ENCODE measurements at regions not wholly inside any gene's neighbourhood (a gene's known extent, or its start where the extent isn't known, plus 50 kb on each side); places are given as distances from the start of the nearest gene placed in this dataset.

DNA sequence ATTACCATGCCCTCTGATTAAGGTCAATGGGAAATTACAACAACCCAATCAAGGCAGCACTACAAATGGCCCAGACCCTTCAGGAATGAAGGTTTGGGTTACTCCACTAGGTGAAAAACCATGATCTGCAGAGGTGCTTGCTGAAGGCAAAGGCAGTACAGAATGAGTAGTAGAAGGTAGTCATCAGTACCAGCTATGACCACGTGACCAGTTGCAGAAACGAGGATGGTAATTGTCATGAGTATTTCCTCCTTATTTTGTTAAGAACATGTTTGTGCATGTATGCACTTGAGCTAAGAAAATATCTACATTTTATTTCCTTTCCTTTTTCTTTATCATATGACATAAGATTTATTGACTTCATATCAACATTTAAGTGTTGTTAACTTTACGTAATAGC, 607.1 kb downstream of the KCNT2 start:
- no peak for DNase-seq (ENCODE audit: unreplicated experiment)
- TF ChIP-seq, protein P1, sequence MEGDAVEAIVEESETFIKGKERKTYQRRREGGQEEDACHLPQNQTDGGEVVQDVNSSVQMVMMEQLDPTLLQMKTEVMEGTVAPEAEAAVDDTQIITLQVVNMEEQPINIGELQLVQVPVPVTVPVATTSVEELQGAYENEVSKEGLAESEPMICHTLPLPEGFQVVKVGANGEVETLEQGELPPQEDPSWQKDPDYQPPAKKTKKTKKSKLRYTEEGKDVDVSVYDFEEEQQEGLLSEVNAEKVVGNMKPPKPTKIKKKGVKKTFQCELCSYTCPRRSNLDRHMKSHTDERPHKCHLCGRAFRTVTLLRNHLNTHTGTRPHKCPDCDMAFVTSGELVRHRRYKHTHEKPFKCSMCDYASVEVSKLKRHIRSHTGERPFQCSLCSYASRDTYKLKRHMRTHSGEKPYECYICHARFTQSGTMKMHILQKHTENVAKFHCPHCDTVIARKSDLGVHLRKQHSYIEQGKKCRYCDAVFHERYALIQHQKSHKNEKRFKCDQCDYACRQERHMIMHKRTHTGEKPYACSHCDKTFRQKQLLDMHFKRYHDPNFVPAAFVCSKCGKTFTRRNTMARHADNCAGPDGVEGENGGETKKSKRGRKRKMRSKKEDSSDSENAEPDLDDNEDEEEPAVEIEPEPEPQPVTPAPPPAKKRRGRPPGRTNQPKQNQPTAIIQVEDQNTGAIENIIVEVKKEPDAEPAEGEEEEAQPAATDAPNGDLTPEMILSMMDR (IDR thresholded peaks at IDR 0.05; ENCODE audit: unreplicated experiment) = no peak
- intact Hi-C loops (cut with micrococcal nuclease) = no loop called here
- ChIA-PET CTCF (no interaction called here), POLR2A (interaction anchor here (1.0 kb wide), 1 partner anchor 21 kb away, joined by 3 read pairs; no protein-coding TSS in a partner anchor)
- Mint-ChIP-seq H3K9me3 (ENCODE audit: unreplicated experiment) (peaks cover 12% of the 10 kb centered on the region), H3K4me3 (ENCODE audit: unreplicated experiment) (no peak overlapping the region), H3K4me1 (ENCODE audit: insufficient read depth, unreplicated experiment) (peaks cover 11% of the 10 kb centered on the region), H3K27ac (ENCODE audit: low read depth, unreplicated experiment) (no peak overlapping the region), H3K27me3 (ENCODE audit: insufficient read depth, unreplicated experiment) (no peaks in the 10 kb centered on the region), H3K36me3 (ENCODE audit: insufficient read depth, unreplicated experiment) (peaks cover 6% of the 10 kb centered on the region)
- BruUV-seq (replicated peaks) = no TSS peak

DNA sequence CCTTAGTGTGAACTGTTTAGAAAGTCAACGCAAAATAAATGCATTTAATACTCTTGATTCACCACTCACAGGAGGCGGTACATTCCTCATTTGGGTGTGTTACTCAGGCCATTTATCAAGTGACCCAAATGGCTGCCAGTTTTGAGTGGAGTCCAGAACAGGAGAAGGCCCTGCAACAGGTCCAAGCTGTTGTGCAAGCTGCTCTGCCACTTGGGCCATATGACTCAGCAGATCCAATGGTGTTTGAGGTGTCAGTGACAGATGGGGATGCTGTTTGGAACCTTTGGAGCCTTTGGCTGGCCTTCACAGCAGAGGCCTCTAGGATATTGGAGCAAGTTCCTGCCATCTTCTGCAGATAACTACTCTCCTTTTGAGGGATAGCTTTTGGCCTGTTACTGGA, 609.2 kb downstream of the KCNT2 start:
- BruUV-seq (replicated peaks) = no TSS peak
- no peak for DNase-seq (ENCODE audit: unreplicated experiment)
- POLR2A ChIA-PET = interaction anchor here (0.6 kb wide), 1 partner anchor 26 kb away, joined by 4 read pairs; no protein-coding TSS in a partner anchor
- Mint-ChIP-seq H3K4me3 (ENCODE audit: unreplicated experiment) (no peak overlapping the region), H3K4me1 (ENCODE audit: insufficient read depth, unreplicated experiment) (peaks cover 11% of the 10 kb centered on the region), H3K27me3 (ENCODE audit: insufficient read depth, unreplicated experiment) (no peaks in the 10 kb centered on the region), H3K27ac (ENCODE audit: low read depth, unreplicated experiment) (no peak overlapping the region), H3K36me3 (ENCODE audit: insufficient read depth, unreplicated experiment) (peaks cover 6% of the 10 kb centered on the region), H3K9me3 (ENCODE audit: unreplicated experiment) (peaks cover 12% of the 10 kb centered on the region)
- CTCF ChIA-PET = interaction anchor here (0.5 kb wide), 1 partner anchor 9 kb away, joined by 3 read pairs; no protein-coding TSS in a partner anchor
- intact Hi-C loops (cut with micrococcal nuclease) = no loop called here
- TF ChIP-seq, protein P1 (IDR thresholded peaks at IDR 0.05; ENCODE audit: unreplicated experiment) = no peak

DNA sequence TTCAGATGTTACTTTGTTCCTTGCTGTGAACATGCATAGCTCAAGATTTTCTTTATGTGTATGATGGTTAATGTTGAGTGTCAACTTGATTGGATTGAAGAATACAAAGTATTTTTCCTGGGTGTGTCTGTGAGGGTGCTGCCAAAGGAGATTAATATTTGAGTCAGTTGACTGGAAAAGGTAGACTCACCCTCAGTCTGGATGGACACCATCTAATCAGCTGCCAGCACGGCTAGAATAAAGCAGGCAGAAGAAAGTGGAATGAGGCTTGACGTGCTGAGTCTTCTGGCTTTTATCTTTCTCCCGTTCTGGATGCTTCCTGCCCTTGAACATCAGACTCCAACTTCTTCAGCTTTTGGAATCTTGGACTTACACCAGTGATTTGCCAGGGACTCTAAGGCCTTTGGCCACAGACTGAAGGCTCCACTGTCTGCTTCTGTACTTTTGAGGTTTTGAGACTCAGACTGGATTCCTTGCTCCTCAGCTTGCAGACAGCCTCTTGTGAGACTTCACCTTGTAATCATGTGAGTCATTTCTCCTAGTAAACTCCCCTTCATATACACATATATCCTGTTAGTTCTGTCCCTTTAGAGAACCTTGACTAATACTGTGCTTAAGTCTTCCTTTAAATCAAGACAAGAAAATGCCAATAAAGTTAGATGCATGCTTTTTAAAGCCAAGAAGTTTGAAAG, 626.6 kb downstream of the KCNT2 start:
- ChIA-PET CTCF (interaction anchor here (0.6 kb wide), 2 partner anchors 10 to 459 kb away, joined by 3 to 4 read pairs; no protein-coding TSS in a partner anchor), POLR2A (interaction anchor here (0.6 to 1.0 kb wide), 2 partner anchors 21 to 75 kb away, joined by 3 to 4 read pairs; no protein-coding TSS in a partner anchor)
- no TSS peak for BruUV-seq (replicated peaks)
- no peak overlapping the region for H3K4me3 Mint-ChIP-seq (ENCODE audit: unreplicated experiment)
- H3K9me3 Mint-ChIP-seq (ENCODE audit: unreplicated experiment) = no peaks in the 10 kb centered on the region
- H3K27ac Mint-ChIP-seq (ENCODE audit: low read depth, unreplicated experiment) = peak overlapping the region; percentile 43
- intact Hi-C loops (cut with micrococcal nuclease) = no loop called here
- H3K36me3 Mint-ChIP-seq (ENCODE audit: insufficient read depth, unreplicated experiment) = no peaks in the 10 kb centered on the region
- TF ChIP-seq, protein P1 (IDR thresholded peaks at IDR 0.05; ENCODE audit: unreplicated experiment) = no peak
- peak; percentile 38 for DNase-seq (ENCODE audit: unreplicated experiment)
- H3K4me1 Mint-ChIP-seq (ENCODE audit: insufficient read depth, unreplicated experiment) = peaks cover 14% of the 10 kb centered on the region
- H3K27me3 Mint-ChIP-seq (ENCODE audit: insufficient read depth, unreplicated experiment) = no peaks in the 10 kb centered on the region

DNA sequence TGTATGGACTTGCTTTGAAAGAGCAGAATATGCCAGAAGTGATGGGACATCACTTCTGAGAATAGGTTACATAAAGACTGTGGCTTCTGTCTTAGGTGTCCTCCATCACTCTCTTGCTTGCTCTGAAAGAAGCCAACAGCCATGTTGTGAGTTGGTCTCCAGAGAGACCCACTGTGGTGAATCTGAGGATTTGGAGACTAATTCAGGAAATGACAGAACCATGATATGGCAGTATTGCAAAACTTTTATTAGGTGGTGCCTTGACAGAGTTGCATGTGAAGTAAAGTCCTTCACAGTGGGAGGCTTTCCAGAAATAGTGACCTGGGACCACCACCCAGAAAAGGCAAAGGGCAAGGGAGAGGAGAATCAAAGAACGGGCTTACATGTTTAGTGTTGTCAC, 628.6 kb downstream of the KCNT2 start:
- Mint-ChIP-seq H3K9me3 (ENCODE audit: unreplicated experiment) (no peaks in the 10 kb centered on the region), H3K4me1 (ENCODE audit: insufficient read depth, unreplicated experiment) (peaks cover 14% of the 10 kb centered on the region), H3K36me3 (ENCODE audit: insufficient read depth, unreplicated experiment) (no peaks in the 10 kb centered on the region), H3K4me3 (ENCODE audit: unreplicated experiment) (no peak overlapping the region), H3K27ac (ENCODE audit: low read depth, unreplicated experiment) (no peak overlapping the region), H3K27me3 (ENCODE audit: insufficient read depth, unreplicated experiment) (no peaks in the 10 kb centered on the region)
- no peak for DNase-seq (ENCODE audit: unreplicated experiment)
- TF ChIP-seq, protein P1 (IDR thresholded peaks at IDR 0.05; ENCODE audit: unreplicated experiment) = no peak
- intact Hi-C loops (cut with micrococcal nuclease) = no loop called here
- ChIA-PET CTCF (no interaction called here), POLR2A (no interaction called here)
- no TSS peak for BruUV-seq (replicated peaks)
